ENCODE measurements at regions not wholly inside any gene's neighbourhood (a gene's known extent, or its start where the extent isn't known, plus 50 kb on each side); places are given as distances from the start of the nearest gene placed in this dataset.
A peak's percentile ranks its signal among the peaks of the same experiment; 100 is the strongest.
"Not testable (repeated sequence)": the region's sequence is repeated elsewhere in the genome, so short reads cannot be mapped to it uniquely, and the experiment has no call there.

DNA sequence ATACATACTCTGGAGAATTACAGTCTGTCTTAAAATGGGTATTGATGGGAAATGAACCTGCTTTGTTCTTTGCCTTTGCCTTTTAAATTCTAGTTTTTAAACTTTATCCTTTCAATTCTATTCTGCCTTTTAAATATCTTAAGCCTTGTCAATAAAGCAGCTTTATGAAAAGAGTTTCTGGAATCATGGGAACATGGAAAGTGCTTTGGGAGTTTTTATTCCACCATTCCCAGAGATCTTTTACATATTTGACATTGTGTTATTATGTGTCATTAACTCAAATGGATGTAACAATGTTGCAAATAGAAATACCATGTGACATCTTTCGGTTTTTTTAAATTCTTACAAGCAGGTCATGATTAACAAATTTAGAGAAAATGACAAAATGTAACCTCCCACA is 555.7 kb upstream of the ANO3 start:
- no peak for DNase-seq

GRCh38 chr11:25777343-25777742 is 554.6 kb upstream of the ANO3 start:
- no peak for DNase-seq

- DNase-seq: no peak
Measured at GRCh38 chr11:25779033-25779432, 552.9 kb upstream of the ANO3 start.

DNA sequence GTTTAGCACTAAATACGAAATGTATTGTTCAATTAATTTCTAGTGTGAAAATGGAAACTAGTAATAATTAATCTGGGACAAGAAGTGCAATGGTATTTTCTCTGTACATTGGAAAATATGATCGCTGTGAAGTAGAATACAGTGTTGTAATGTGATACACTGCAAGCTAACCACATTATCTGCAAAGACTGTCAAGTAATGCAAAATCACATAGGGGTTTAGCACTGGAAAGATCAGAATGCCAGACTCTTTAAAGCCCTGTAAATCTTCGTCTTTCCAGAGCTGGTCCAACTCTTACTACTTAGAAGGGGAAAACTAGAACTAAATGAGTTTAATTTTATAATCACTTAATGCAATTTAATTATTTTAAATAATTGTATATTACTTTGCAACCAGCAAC is 544.5 kb upstream of the ANO3 start:
- no peak for DNase-seq

DNA sequence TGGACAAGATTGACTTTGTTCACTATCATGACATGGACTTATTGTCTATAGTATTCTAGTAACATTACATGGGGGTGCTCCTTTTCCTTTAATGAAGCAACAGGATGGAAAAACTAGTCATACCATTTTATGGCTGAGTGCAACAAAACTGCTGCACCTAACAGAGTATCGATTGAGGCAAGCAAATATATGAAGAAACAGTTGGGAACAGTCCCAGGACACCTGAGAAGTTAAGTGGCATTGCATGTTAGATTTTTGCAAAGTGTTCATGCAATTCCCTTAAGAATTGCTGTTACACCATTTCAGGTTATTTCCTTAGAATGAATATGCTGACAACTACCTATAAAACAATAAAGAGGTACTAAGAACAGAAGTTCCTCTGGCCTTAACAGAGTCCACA is 541.5 kb upstream of the ANO3 start:
- no peak for DNase-seq

GRCh38 chr11:25793637-25794036 is 538.3 kb upstream of the ANO3 start:
- DNase-seq: no peak

GRCh38 chr11:25794804-25795203 is 537.1 kb upstream of the ANO3 start:
- DNase-seq: no peak

GRCh38 chr11:25816411-25816810 is 515.5 kb upstream of the ANO3 start:
- no peak for DNase-seq

DNA sequence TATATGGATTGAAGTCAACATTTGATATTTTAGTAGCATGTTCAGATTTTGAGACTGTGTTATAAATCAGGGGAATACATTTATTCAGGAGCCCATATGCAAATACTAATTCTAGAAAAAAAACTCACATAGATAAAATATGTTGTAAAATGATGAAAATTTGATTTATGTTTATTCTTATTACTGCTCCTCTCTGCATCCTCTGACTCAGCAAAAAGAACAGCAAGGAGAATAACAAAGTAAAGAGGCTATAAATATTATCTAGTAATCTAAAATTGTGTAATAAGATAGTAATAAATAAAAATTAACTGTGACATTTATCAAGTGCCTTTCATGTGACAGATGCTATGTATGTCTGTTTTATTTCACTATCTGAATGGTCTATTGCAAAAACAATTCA is 507.2 kb upstream of the ANO3 start:
- no peak for DNase-seq

- not testable (repeated sequence) for DNase-seq
Measured at GRCh38 chr11:25831485-25831884, 500.4 kb upstream of the ANO3 start.

GRCh38 chr11:25838918-25839625 is 492.9 kb upstream of the ANO3 start:
- DNase-seq: no peak

DNA sequence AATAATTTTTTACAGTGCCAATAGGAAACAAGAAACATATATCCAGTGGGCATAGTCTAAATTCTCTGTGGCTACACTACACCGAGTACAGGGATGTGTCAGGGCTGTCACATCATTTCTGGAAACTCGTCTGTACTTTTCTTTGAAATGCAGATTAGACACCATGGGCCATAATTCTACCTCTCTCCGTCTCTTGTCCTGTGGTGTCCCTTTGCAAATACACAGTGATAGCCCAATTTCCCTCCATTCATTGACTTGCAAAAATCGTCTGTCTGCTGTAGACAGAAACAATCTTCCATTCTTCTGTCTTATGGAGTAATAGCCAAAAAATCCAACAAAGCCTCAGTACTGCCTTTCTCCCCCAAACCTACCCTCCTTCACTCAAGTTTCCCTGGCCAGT is 487.1 kb upstream of the ANO3 start:
- DNase-seq: no peak

DNA sequence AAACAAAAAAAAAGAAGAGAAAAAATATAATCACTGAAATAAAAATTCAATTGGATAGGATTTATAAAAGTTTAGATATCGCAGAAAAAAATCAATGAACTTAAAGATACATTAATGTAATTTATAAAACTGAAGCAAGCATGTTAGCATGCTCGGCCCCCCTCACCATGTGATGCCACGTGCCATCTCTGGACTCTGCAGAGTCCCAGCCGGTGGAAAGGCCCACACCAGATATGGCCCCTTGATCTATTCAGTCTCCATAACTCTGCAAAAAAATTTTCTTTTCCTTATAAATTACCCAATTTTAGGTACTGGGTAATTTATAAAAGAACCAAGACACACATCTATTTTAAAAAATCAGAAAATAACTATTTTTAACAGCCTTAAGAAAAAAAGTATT is 476.0 kb upstream of the ANO3 start:
- no peak for DNase-seq

DNA sequence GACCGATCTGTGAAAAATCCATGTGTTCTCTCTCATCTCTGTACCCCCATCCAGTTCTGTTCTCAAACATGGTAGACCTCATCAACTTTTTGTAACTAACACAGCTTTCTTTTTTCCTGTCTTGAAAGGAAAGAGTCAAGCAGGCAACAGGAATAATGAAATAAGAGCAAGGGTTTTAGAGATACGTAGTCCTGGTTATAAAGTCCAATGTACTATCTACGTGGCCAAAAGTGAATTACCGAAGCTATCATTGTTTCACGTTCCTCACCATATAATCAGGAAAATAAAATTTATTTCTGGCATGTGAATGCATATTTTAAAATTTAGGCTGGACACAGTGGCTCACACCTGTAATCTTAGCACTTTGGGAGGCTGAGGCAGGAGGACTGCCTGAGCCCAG is 472.2 kb upstream of the ANO3 start:
- DNase-seq: no peak

DNA sequence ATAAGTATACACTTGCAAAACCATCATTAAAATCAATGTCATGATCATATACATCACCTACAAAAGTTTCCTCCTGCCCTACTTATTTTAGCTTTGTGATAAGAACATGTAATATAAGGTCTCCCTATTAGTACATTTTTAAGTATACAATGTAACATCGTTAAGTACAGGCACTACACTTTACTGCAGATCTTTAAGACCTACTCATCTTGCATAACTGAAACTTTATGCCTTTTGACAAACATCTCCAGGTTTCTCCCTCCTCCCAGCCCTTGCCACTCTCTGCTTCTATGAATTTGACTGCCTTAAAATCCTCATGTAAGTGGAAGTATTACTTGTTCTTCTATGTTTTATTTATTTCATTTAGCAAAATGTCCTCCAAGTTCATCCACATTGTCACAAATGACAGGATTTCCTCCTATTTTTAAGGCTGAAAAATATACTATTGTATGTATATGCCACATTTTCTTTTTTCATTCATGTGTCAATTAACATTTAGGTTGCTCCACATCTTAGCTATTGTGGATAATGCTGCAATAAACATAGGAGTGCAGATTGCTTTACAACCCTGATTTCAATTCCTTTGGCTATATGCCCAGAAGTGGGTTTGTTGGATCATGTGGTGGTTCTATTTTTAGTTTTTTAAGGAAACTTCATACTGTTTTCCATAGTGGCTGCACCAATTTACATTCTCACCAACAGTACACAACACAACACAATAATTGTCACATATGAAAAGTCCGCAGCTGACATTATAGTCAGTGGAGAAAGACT is 471.1 kb upstream of the ANO3 start:
- DNase-seq: peak; percentile 2

DNA sequence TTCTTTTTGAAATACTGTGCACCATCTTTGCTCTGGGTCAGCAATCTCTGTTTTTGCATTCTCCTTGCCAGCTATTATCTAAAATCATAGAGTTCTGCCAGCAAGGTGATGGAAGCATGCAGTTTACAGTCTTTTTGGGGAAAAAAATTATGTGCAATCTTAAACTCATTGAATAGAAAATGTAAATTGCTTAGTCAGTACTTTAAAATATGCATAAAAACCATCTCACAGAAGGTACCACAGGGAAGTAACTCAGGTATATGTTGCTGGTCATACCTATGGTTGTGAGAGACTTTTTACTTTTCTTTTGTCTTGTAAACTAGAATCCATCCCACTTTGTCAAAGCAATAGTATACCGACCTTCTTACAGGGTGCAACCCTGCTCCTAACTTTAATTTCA is 469.8 kb upstream of the ANO3 start:
- DNase-seq: no peak

- DNase-seq: no peak
Measured at GRCh38 chr11:25863986-25864385, 467.9 kb upstream of the ANO3 start.

GRCh38 chr11:25876456-25876965 is 455.4 kb upstream of the ANO3 start:
- no peak for DNase-seq

DNA sequence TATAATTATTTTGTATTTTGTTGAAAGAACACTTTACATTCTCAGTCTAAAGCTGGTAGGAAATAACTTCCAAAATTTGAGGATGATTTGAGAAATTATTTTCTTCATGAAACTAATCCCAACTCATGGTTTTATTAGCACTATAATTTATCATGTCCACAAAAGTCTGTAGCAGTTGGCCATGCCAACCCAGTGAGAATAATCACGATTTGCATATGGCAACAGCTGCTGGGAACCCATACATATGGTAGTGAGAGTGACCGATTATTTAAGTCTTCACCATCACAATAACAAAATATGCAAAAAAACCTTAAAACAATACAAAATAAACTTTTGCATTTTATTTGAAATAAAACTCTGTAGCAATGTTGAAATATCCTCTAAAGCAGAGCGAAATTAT is 445.9 kb upstream of the ANO3 start:
- DNase-seq: no peak

GRCh38 chr11:25890626-25891260 is 441.2 kb upstream of the ANO3 start:
- no peak for DNase-seq

- DNase-seq: no peak
Measured at GRCh38 chr11:25891960-25892359, 440.0 kb upstream of the ANO3 start.

DNA sequence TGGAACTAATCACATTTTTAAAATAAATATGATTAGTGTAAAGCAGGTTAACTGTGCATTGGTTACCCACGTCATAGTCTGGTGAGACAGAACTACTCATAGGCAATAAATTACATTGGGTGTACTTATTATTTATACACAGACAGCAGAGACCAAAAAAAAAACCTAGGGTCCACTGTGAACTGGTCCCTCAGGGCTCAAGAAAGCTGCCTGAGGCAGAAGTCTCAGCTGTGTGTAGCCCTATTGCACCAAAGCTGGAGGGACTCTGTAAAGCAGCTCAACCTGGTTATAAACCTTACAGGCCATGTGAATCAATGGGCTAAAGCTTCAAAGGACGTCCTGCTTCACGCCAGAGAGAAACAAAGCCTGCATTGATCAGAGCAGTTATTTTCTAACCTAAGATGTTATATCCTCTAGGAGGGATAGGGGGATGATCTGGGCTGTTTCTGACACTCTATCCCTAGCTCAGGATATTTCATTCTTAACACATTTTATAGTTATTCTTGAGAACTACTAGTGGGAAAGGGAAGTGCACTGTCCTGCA is 432.2 kb upstream of the ANO3 start:
- DNase-seq: no peak

- DNase-seq: no peak
Measured at GRCh38 chr11:25900814-25901213, 431.1 kb upstream of the ANO3 start.

- DNase-seq: no peak
Measured at GRCh38 chr11:25901415-25901814, 430.5 kb upstream of the ANO3 start.
